ENCODE measurements at regions not wholly inside any gene's neighbourhood (a gene's known extent, or its start where the extent isn't known, plus 50 kb on each side); places are given as distances from the start of the nearest gene placed in this dataset.

GRCh38 chr11:119509282-119509841 is 86.4 kb upstream of the THY1 start:
- H3K27me3 Mint-ChIP-seq (ENCODE audit: low read depth, unreplicated experiment): peaks cover 25% of the 10 kb centered on the region
- Histone ChIP-seq H3K4me3 (ENCODE audit: insufficient read depth, low read depth, low read length) (no peak overlapping the region), H3K9ac (ENCODE audit: low read length) (no peak overlapping the region), H3K79me2 (ENCODE audit: insufficient read depth, low read length) (no peaks in the 10 kb centered on the region), H3K27ac (ENCODE audit: low read depth, low read length) (peak overlapping the region; percentile 23), H3K4me2 (ENCODE audit: low read length) (peak overlapping the region; percentile 54), H3K4me1 (ENCODE audit: insufficient read depth, low read length) (peaks cover 8% of the 10 kb centered on the region), H3K36me3 (ENCODE audit: insufficient read depth, low read length) (no peaks in the 10 kb centered on the region), H4K20me1 (ENCODE audit: insufficient read depth, low read length) (no peaks in the 10 kb centered on the region), H2AFZ (ENCODE audit: low read depth, low read length) (no peak overlapping the region), H3K27me3 (ENCODE audit: insufficient read depth, low read length) (peaks cover 18% of the 10 kb centered on the region), H3K9me3 (ENCODE audit: insufficient read depth, low read depth, low read length) (peaks cover 2% of the 10 kb centered on the region)
- FAIRE-seq (no peak), DNase-seq (ENCODE audit: low read depth) (peak; percentile 68)
- H3K27ac Mint-ChIP-seq (ENCODE audit: unreplicated experiment): peak overlapping the region; percentile 36
- H3K36me3 Mint-ChIP-seq (ENCODE audit: low read depth, unreplicated experiment): peaks cover 2% of the 10 kb centered on the region
- peaks cover 8% of the 10 kb centered on the region for H3K4me1 Mint-ChIP-seq (ENCODE audit: low read depth, unreplicated experiment)
- no peak overlapping the region for H3K4me3 Mint-ChIP-seq (ENCODE audit: unreplicated experiment)
- H3K9me3 Mint-ChIP-seq (ENCODE audit: unreplicated experiment): peaks cover 3% of the 10 kb centered on the region
- TF ChIP-seq EZH2 (IDR thresholded peaks at IDR 0.05; ENCODE audit: insufficient read depth, low read length): no peak
- TF ChIP-seq, protein P1, sequence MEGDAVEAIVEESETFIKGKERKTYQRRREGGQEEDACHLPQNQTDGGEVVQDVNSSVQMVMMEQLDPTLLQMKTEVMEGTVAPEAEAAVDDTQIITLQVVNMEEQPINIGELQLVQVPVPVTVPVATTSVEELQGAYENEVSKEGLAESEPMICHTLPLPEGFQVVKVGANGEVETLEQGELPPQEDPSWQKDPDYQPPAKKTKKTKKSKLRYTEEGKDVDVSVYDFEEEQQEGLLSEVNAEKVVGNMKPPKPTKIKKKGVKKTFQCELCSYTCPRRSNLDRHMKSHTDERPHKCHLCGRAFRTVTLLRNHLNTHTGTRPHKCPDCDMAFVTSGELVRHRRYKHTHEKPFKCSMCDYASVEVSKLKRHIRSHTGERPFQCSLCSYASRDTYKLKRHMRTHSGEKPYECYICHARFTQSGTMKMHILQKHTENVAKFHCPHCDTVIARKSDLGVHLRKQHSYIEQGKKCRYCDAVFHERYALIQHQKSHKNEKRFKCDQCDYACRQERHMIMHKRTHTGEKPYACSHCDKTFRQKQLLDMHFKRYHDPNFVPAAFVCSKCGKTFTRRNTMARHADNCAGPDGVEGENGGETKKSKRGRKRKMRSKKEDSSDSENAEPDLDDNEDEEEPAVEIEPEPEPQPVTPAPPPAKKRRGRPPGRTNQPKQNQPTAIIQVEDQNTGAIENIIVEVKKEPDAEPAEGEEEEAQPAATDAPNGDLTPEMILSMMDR (IDR thresholded peaks at IDR 0.05; ENCODE audit: insufficient read depth, low read depth, low read length): no peak

GRCh38 chr11:119506436-119506835 is 83.5 kb upstream of the THY1 start:
- FAIRE-seq: no peak
- no peak overlapping the region for H3K4me3 ChIP-seq (ENCODE audit: insufficient read depth, low read depth, low read length)
- H3K9me3 ChIP-seq (ENCODE audit: insufficient read depth, low read depth, low read length): peaks cover 2% of the 10 kb centered on the region
- H4K20me1 ChIP-seq (ENCODE audit: insufficient read depth, low read length): no peaks in the 10 kb centered on the region
- Mint-ChIP-seq H3K9me3 (ENCODE audit: unreplicated experiment) (peaks cover 6% of the 10 kb centered on the region), H3K4me1 (ENCODE audit: low read depth, unreplicated experiment) (peaks cover 8% of the 10 kb centered on the region), H3K27me3 (ENCODE audit: low read depth, unreplicated experiment) (peaks cover 20% of the 10 kb centered on the region), H3K36me3 (ENCODE audit: low read depth, unreplicated experiment) (peaks cover 2% of the 10 kb centered on the region), H3K4me3 (ENCODE audit: unreplicated experiment) (no peak overlapping the region), H3K27ac (ENCODE audit: unreplicated experiment) (no peak overlapping the region)
- H2AFZ ChIP-seq (ENCODE audit: low read depth, low read length): no peak overlapping the region
- no peak for DNase-seq (ENCODE audit: low read depth)
- no peak overlapping the region for H3K27ac ChIP-seq (ENCODE audit: low read depth, low read length)
- H3K27me3 ChIP-seq (ENCODE audit: insufficient read depth, low read length): peaks cover 4% of the 10 kb centered on the region
- H3K4me1 ChIP-seq (ENCODE audit: insufficient read depth, low read length): peaks cover 8% of the 10 kb centered on the region
- no peak for TF ChIP-seq EZH2 (IDR thresholded peaks at IDR 0.05; ENCODE audit: insufficient read depth, low read length)
- TF ChIP-seq, protein P1 (IDR thresholded peaks at IDR 0.05; ENCODE audit: insufficient read depth, low read depth, low read length): no peak
- no peaks in the 10 kb centered on the region for H3K36me3 ChIP-seq (ENCODE audit: insufficient read depth, low read length)
- no peaks in the 10 kb centered on the region for H3K79me2 ChIP-seq (ENCODE audit: insufficient read depth, low read length)
- H3K9ac ChIP-seq (ENCODE audit: low read length): no peak overlapping the region
- H3K4me2 ChIP-seq (ENCODE audit: low read length): no peak overlapping the region

- peaks cover 6% of the 10 kb centered on the region for H3K27me3 ChIP-seq (ENCODE audit: insufficient read depth, low read length)
- H3K9me3 Mint-ChIP-seq (ENCODE audit: unreplicated experiment): peaks cover 6% of the 10 kb centered on the region
- no peaks in the 10 kb centered on the region for H4K20me1 ChIP-seq (ENCODE audit: insufficient read depth, low read length)
- peaks cover 21% of the 10 kb centered on the region for H3K27me3 Mint-ChIP-seq (ENCODE audit: low read depth, unreplicated experiment)
- TF ChIP-seq, protein P1 (IDR thresholded peaks at IDR 0.05; ENCODE audit: insufficient read depth, low read depth, low read length): no peak
- no peak for TF ChIP-seq EZH2 (IDR thresholded peaks at IDR 0.05; ENCODE audit: insufficient read depth, low read length)
- peaks cover 8% of the 10 kb centered on the region for H3K4me1 ChIP-seq (ENCODE audit: insufficient read depth, low read length)
- H3K27ac Mint-ChIP-seq (ENCODE audit: unreplicated experiment): no peak overlapping the region
- DNase-seq (ENCODE audit: low read depth): peak; percentile 65
- H3K27ac ChIP-seq (ENCODE audit: low read depth, low read length): no peak overlapping the region
- peaks cover 8% of the 10 kb centered on the region for H3K4me1 Mint-ChIP-seq (ENCODE audit: low read depth, unreplicated experiment)
- no peak overlapping the region for H3K4me3 ChIP-seq (ENCODE audit: insufficient read depth, low read depth, low read length)
- no peak overlapping the region for H2AFZ ChIP-seq (ENCODE audit: low read depth, low read length)
- H3K9me3 ChIP-seq (ENCODE audit: insufficient read depth, low read depth, low read length): peaks cover 2% of the 10 kb centered on the region
- H3K36me3 ChIP-seq (ENCODE audit: insufficient read depth, low read length): no peaks in the 10 kb centered on the region
- H3K9ac ChIP-seq (ENCODE audit: low read length): no peak overlapping the region
- H3K4me2 ChIP-seq (ENCODE audit: low read length): no peak overlapping the region
- peaks cover 2% of the 10 kb centered on the region for H3K36me3 Mint-ChIP-seq (ENCODE audit: low read depth, unreplicated experiment)
- no peak overlapping the region for H3K4me3 Mint-ChIP-seq (ENCODE audit: unreplicated experiment)
- H3K79me2 ChIP-seq (ENCODE audit: insufficient read depth, low read length): no peaks in the 10 kb centered on the region
- FAIRE-seq: no peak
These were observed 82.9 kb upstream of the THY1 start for GRCh38 chr11:119505861-119506260.
